Astrocyte (in vitro differentiated cells and primary cell): ENCODE measurements at regions not wholly inside any gene's neighbourhood (a gene's known extent, or its start where the extent isn't known, plus 50 kb on each side); places are given as distances from the start of the nearest gene placed in this dataset.

Experiments
- DNase-seq: peaks from one replicate; pipeline ENCODE4 v3.0.0-alpha.2; 2010; ENCODE audit warnings: low read depth
- FAIRE-seq: peaks from 2 replicates; lab custom pipeline; 2011; peaks lifted over from hg19 to GRCh38; lab: Jason Lieb, UNC
- H2AFZ ChIP-seq: 2 replicates; pipeline ENCODE4 v1.6.0; 2012; ENCODE audit warnings: low read depth, low read length, inconsistent platforms
- H3K27ac ChIP-seq: 2 replicates; pipeline ENCODE4 v1.5.1; 2011; ENCODE audit warnings: low read depth, low read length, inconsistent platforms
- H3K27me3 ChIP-seq: 2 replicates; pipeline ENCODE4 v1.6.0; 2011; ENCODE audit warnings: low read length, inconsistent platforms; ENCODE audit not compliant: insufficient read depth
- H3K36me3 ChIP-seq: 2 replicates; pipeline ENCODE4 v1.5.1; 2011; ENCODE audit warnings: low read length, inconsistent platforms; ENCODE audit not compliant: insufficient read depth
- H3K4me1 ChIP-seq: 2 replicates; pipeline ENCODE4 v1.5.1; 2011; ENCODE audit warnings: low read length, inconsistent platforms; ENCODE audit not compliant: insufficient read depth
- H3K4me2 ChIP-seq: 2 replicates; pipeline ENCODE4 v1.6.0; 2012; ENCODE audit warnings: low read length, inconsistent platforms
- H3K4me3 ChIP-seq: 2 replicates; pipeline ENCODE4 v1.5.1; 2011; ENCODE audit warnings: low read depth, mild to moderate bottlenecking, low read length, inconsistent platforms; ENCODE audit not compliant: insufficient read depth
- H3K79me2 ChIP-seq: 2 replicates; pipeline ENCODE4 v1.6.0; 2012; ENCODE audit warnings: mild to moderate bottlenecking, low read length, inconsistent platforms; ENCODE audit not compliant: insufficient read depth
- H3K9ac ChIP-seq: 2 replicates; pipeline ENCODE4 v1.6.0; 2012; ENCODE audit warnings: mild to moderate bottlenecking, low read length, inconsistent platforms
- H3K9me3 ChIP-seq: 2 replicates; pipeline ENCODE4 v1.5.1; 2012; ENCODE audit warnings: low read depth, mild to moderate bottlenecking, low read length, inconsistent platforms; ENCODE audit not compliant: insufficient read depth
- H4K20me1 ChIP-seq: 2 replicates; pipeline ENCODE4 v1.6.0; 2012; ENCODE audit warnings: low read length, inconsistent platforms; ENCODE audit not compliant: insufficient read depth
- H3K27ac Mint-ChIP-seq: one replicate; pipeline ENCODE4 v1.8.0; 2021; ENCODE audit warnings: mild to moderate bottlenecking, mixed read lengths; ENCODE audit not compliant: unreplicated experiment
- H3K27me3 Mint-ChIP-seq: one replicate; pipeline ENCODE4 v1.8.0; 2021; ENCODE audit warnings: low read depth, mixed read lengths; ENCODE audit not compliant: unreplicated experiment
- H3K36me3 Mint-ChIP-seq: one replicate; pipeline ENCODE4 v1.8.0; 2021; ENCODE audit warnings: low read depth, mixed read lengths; ENCODE audit not compliant: unreplicated experiment
- H3K4me1 Mint-ChIP-seq: one replicate; pipeline ENCODE4 v1.8.0; 2021; ENCODE audit warnings: low read depth, mixed read lengths; ENCODE audit not compliant: unreplicated experiment
- H3K4me3 Mint-ChIP-seq: one replicate; pipeline ENCODE4 v1.8.0; 2021; ENCODE audit warnings: mild to moderate bottlenecking, moderate library complexity, mixed read lengths; ENCODE audit not compliant: unreplicated experiment
- H3K9me3 Mint-ChIP-seq: one replicate; pipeline ENCODE4 v1.8.0; 2021; ENCODE audit warnings: mild to moderate bottlenecking, mixed read lengths; ENCODE audit not compliant: unreplicated experiment
- CTCF ChIP-seq: IDR thresholded peaks from 2 replicates; pipeline ENCODE4 v1.5.1; 2011; ENCODE audit warnings: low read depth, mild to moderate bottlenecking, inconsistent platforms, low read length, moderate library complexity; ENCODE audit not compliant: insufficient read depth
- EZH2 ChIP-seq: IDR thresholded peaks from 2 replicates; pipeline ENCODE4 v1.6.1; 2012; ENCODE audit warnings: mild to moderate bottlenecking, low read length, inconsistent platforms; ENCODE audit not compliant: insufficient read depth

- Mint-ChIP-seq H3K36me3 (no peaks in the 10 kb centered on the region), H3K27ac (no peak overlapping the region), H3K27me3 (no peaks in the 10 kb centered on the region), H3K9me3 (peaks cover 16% of the 10 kb centered on the region), H3K4me3 (no peak overlapping the region), H3K4me1 (no peaks in the 10 kb centered on the region)
- FAIRE-seq (no peak), DNase-seq (no peak)
- TF ChIP-seq EZH2 = no peak
- no peak for TF ChIP-seq CTCF
- Histone ChIP-seq H3K27me3 (no peaks in the 10 kb centered on the region), H3K36me3 (no peaks in the 10 kb centered on the region), H3K9ac (no peak overlapping the region), H3K4me1 (no peaks in the 10 kb centered on the region), H3K9me3 (no peaks in the 10 kb centered on the region), H3K27ac (no peak overlapping the region), H3K4me3 (no peak overlapping the region), H3K4me2 (no peak overlapping the region), H2AFZ (no peak overlapping the region), H3K79me2 (no peaks in the 10 kb centered on the region), H4K20me1 (no peaks in the 10 kb centered on the region)
Observed at GRCh38 chr3:181470349-181470748, 241.4 kb upstream of the SOX2 start.

GRCh38 chr3:181464033-181464694 lies 247.6 kb upstream of the SOX2 start:
- Mint-ChIP-seq H3K4me3 (no peak overlapping the region), H3K36me3 (no peaks in the 10 kb centered on the region), H3K27me3 (no peaks in the 10 kb centered on the region), H3K9me3 (no peaks in the 10 kb centered on the region), H3K4me1 (peaks cover under 1% of the 10 kb centered on the region), H3K27ac (no peak overlapping the region)
- Histone ChIP-seq H3K4me1 (no peaks in the 10 kb centered on the region), H3K27ac (no peak overlapping the region), H3K36me3 (no peaks in the 10 kb centered on the region), H3K9ac (no peak overlapping the region), H3K27me3 (no peaks in the 10 kb centered on the region), H2AFZ (no peak overlapping the region), H3K79me2 (no peaks in the 10 kb centered on the region), H4K20me1 (no peaks in the 10 kb centered on the region), H3K4me2 (no peak overlapping the region), H3K9me3 (no peaks in the 10 kb centered on the region), H3K4me3 (no peak overlapping the region)
- FAIRE-seq = no peak
- no peak for DNase-seq
- no peak for TF ChIP-seq CTCF
- no peak for TF ChIP-seq EZH2

- DNase-seq (no peak), FAIRE-seq (no peak)
- Histone ChIP-seq H3K4me2 (no peak overlapping the region), H3K79me2 (no peaks in the 10 kb centered on the region), H4K20me1 (no peaks in the 10 kb centered on the region), H3K9me3 (no peaks in the 10 kb centered on the region), H3K27me3 (no peaks in the 10 kb centered on the region), H3K27ac (no peak overlapping the region), H3K36me3 (no peaks in the 10 kb centered on the region), H3K4me3 (no peak overlapping the region), H3K4me1 (no peaks in the 10 kb centered on the region), H3K9ac (no peak overlapping the region), H2AFZ (no peak overlapping the region)
- no peak overlapping the region for H3K4me3 Mint-ChIP-seq
- H3K9me3 Mint-ChIP-seq = no peaks in the 10 kb centered on the region
- no peak for TF ChIP-seq CTCF
- no peak for TF ChIP-seq EZH2
- H3K27me3 Mint-ChIP-seq = no peaks in the 10 kb centered on the region
- H3K27ac Mint-ChIP-seq = no peak overlapping the region
- no peaks in the 10 kb centered on the region for H3K36me3 Mint-ChIP-seq
- H3K4me1 Mint-ChIP-seq = peaks cover 7% of the 10 kb centered on the region
Observed at GRCh38 chr3:181461381-181461780, 250.3 kb upstream of the SOX2 start.
